B cell (primary cell): ENCODE measurements at regions not wholly inside any gene's neighbourhood (a gene's known extent, or its start where the extent isn't known, plus 50 kb on each side); places are given as distances from the start of the nearest gene placed in this dataset.

Source experiments
- ATAC-seq: fragments of 200-7000 bp; cut with Tn5 transposase; one replicate; pipeline ENCODE4 v1.10.0; 2021; ENCODE audit warnings: low read depth, mild to moderate bottlenecking, moderate number of reproducible peaks, moderate library complexity
- CTCF ChIA-PET: fragments of 350-600 bp; sonication (Branson Sonifier 250); formaldehyde crosslinking; loops from one replicate; lab custom pipeline; 2021; ENCODE audit warnings: antibody characterized with exemption, inconsistent platforms; lab: Charles Lee
- POLR2A ChIA-PET: fragments of 350-600 bp; sonication (Branson Sonifier 250); formaldehyde crosslinking; loops from one replicate; lab custom pipeline; 2021; ENCODE audit warnings: antibody characterized with exemption; lab: Charles Lee
- DNase-seq: peaks from one replicate; pipeline ENCODE4 v3.0.0; 2013
- H2AFZ ChIP-seq: 2 replicates; pipeline ENCODE4 v1.6.1; 2012; ENCODE audit warnings: mild to moderate bottlenecking, low read depth, low read length; ENCODE audit not compliant: insufficient read depth, poor library complexity, severe bottlenecking
- H3K27ac ChIP-seq, 2 donors: 1 replicate in 1 of 2; 2 replicates in 1 of 2; pipeline ENCODE4 v1.5.1; 2012 to 2013; ENCODE audit warnings: low read length in 2 of 2, mild to moderate bottlenecking in 2 of 2, moderate library complexity in 1 of 2
- H3K27me3 ChIP-seq, 4 experiments: fragments of 200-600 bp in 1 of 4; sonication (generic) in 1 of 4; replicated peaks in 1 of 4; 1 replicate in 2 of 4; 2 replicates in 2 of 4; pipeline versions ENCODE4 v1.6.1 to v1.7.0; 2013 to 2016; ENCODE audit warnings: low read length in 3 of 4, mild to moderate bottlenecking in 2 of 4, mixed read lengths in 1 of 4, moderate library complexity in 1 of 4; ENCODE audit not compliant: insufficient read depth in 4 of 4, control insufficient read depth in 3 of 4; ENCODE audit errors: control extremely low read depth in 1 of 4
- H3K36me3 ChIP-seq, 2 experiments: replicated peaks in 1 of 2; 1 replicate in 1 of 2; 2 replicates in 1 of 2; pipeline versions ENCODE4 v1.6.1 to v1.7.1; 2013; ENCODE audit warnings: low read length in 1 of 2; ENCODE audit not compliant: insufficient read depth in 2 of 2, control insufficient read depth in 1 of 2; ENCODE audit errors: control extremely low read depth in 1 of 2, extremely low read depth in 1 of 2
- H3K4me1 ChIP-seq, 2 donors: fragments of 200-600 bp in 1 of 2; sonication (generic) in 1 of 2; 1 replicate in 1 of 2; 2 replicates in 1 of 2; pipeline versions ENCODE4 v1.5.1 to v1.6.1; 2013 to 2017; ENCODE audit warnings: low read length in 2 of 2; ENCODE audit not compliant: control insufficient read depth in 2 of 2, insufficient read depth in 2 of 2
- H3K4me2 ChIP-seq: replicated peaks from 2 replicates; pipeline ENCODE3; 2012; ENCODE audit warnings: mild to moderate bottlenecking, low read depth, low read length; ENCODE audit not compliant: poor library complexity, severe bottlenecking
- H3K4me3 ChIP-seq, 5 experiments: fragments of 200-600 bp in 1 of 5; sonication (generic) in 1 of 5; 1 replicate in 3 of 5; 2 replicates in 2 of 5; pipeline versions ENCODE4 v1.5.1 to v1.7.0; 2011 to 2016; ENCODE audit warnings: low read length in 4 of 5, mild to moderate bottlenecking in 4 of 5, low read depth in 2 of 5, control low read depth in 1 of 5, moderate library complexity in 1 of 5; ENCODE audit not compliant: insufficient read depth in 1 of 5; ENCODE audit errors: control extremely low read depth in 1 of 5, extremely low read depth in 1 of 5
- H3K79me2 ChIP-seq: fragments of 200-600 bp; sonication (generic); one replicate; pipeline ENCODE4 v1.6.0; 2016; ENCODE audit warnings: low read length; ENCODE audit not compliant: control insufficient read depth, insufficient read depth
- H3K9ac ChIP-seq: fragments of 200-600 bp; sonication (generic); 2 replicates; pipeline ENCODE4 v1.6.1; 2017; ENCODE audit warnings: mild to moderate bottlenecking, low read length, moderate library complexity
- H3K9me3 ChIP-seq, 3 donors: one replicate each; pipeline versions ENCODE4 v1.6.1 to v1.7.1; 2013; ENCODE audit warnings: low read length in 2 of 3; ENCODE audit not compliant: control insufficient read depth in 2 of 3, insufficient read depth in 1 of 3; ENCODE audit errors: control extremely low read depth in 1 of 3
- H4K20me1 ChIP-seq: 2 replicates; pipeline ENCODE4 v1.6.0; 2012; ENCODE audit warnings: mild to moderate bottlenecking, low read length; ENCODE audit not compliant: insufficient read depth, control insufficient read depth, poor library complexity, severe bottlenecking
- H3K27ac Mint-ChIP-seq: one replicate; pipeline ENCODE4 v1.8.0; 2021; ENCODE audit warnings: mixed read lengths
- H3K27me3 Mint-ChIP-seq: one replicate; pipeline ENCODE4 v1.8.0; 2021; ENCODE audit warnings: mixed read lengths
- H3K4me1 Mint-ChIP-seq: one replicate; pipeline ENCODE4 v1.8.0; 2021; ENCODE audit warnings: mixed read lengths
- H3K4me3 Mint-ChIP-seq: one replicate; pipeline ENCODE4 v1.8.0; 2021; ENCODE audit warnings: mixed read lengths
- H3K9me3 Mint-ChIP-seq: one replicate; pipeline ENCODE4 v1.8.0; 2022; ENCODE audit warnings: mixed read lengths; ENCODE audit not compliant: insufficient read depth
- EZH2 ChIP-seq: IDR thresholded peaks from 2 replicates; pipeline ENCODE4 v1.6.1; 2012; ENCODE audit warnings: borderline replicate concordance, low read depth, mild to moderate bottlenecking, moderate library complexity, low read length; ENCODE audit not compliant: insufficient read depth, poor library complexity, severe bottlenecking
- WGBS: methylation state at CpG from one replicate; pipeline ENCODE4 v1.1.5; 2013; ENCODE audit warnings: missing lambda C conversion rate; ENCODE audit not compliant: insufficient coverage; 5-methylcytosine and 5-hydroxymethylcytosine counted together
- intact Hi-C: fragments of 100-400 bp; cut with micrococcal nuclease; formaldehyde crosslinking; loops from one replicate; pipeline ENCODE4 v1.10.0; 2022
- TF ChIP-seq, protein P1 (sequence below): fragments of 200-600 bp; IDR thresholded peaks from one replicate; pipeline ENCODE4 v1.8.0; 2022; ENCODE audit warnings: antibody characterized with exemption, mild to moderate bottlenecking

DNA sequence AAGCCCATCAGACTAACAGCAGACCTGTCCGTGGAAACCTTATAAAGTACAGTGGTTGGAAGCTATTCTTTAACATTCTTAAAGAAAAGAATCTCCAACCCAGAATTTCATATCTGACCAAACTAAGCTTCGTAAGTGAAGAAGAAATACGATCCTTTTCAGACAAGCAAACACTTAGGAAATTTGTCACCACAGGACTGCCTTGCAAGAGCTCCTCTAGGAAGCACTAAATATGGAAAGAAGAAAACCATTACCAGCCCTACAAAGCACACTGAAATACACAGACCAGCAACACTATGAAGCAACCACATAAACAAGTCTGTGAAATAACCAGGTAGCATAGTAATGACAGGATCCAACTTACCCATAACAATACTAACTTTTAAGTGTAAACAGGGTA lies 177.7 kb upstream of the PRSS1 start:
- TF ChIP-seq, protein P1, sequence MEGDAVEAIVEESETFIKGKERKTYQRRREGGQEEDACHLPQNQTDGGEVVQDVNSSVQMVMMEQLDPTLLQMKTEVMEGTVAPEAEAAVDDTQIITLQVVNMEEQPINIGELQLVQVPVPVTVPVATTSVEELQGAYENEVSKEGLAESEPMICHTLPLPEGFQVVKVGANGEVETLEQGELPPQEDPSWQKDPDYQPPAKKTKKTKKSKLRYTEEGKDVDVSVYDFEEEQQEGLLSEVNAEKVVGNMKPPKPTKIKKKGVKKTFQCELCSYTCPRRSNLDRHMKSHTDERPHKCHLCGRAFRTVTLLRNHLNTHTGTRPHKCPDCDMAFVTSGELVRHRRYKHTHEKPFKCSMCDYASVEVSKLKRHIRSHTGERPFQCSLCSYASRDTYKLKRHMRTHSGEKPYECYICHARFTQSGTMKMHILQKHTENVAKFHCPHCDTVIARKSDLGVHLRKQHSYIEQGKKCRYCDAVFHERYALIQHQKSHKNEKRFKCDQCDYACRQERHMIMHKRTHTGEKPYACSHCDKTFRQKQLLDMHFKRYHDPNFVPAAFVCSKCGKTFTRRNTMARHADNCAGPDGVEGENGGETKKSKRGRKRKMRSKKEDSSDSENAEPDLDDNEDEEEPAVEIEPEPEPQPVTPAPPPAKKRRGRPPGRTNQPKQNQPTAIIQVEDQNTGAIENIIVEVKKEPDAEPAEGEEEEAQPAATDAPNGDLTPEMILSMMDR: no peak
- no peak for TF ChIP-seq EZH2
- WGBS: no CpG with 5 or more reads among the region's 3 CpGs
- POLR2A ChIA-PET: no interaction called here
- peaks cover 0 to 4% of the 10 kb centered on the region in 2 donors for H3K4me1 ChIP-seq
- intact Hi-C loops: no loop called here
- no peaks in the 10 kb centered on the region for H3K79me2 ChIP-seq
- H3K27ac Mint-ChIP-seq: no peak overlapping the region
- peaks cover 0 to 10% (median 2%) of the 10 kb centered on the region in 4 experiments for H3K27me3 ChIP-seq
- no peaks in the 10 kb centered on the region for H3K4me1 Mint-ChIP-seq
- H3K4me2 ChIP-seq: no peak overlapping the region
- no peak for DNase-seq
- CTCF ChIA-PET: no interaction called here
- no peak overlapping the region for H3K4me3 ChIP-seq
- no peak overlapping the region for H2AFZ ChIP-seq
- H3K4me3 Mint-ChIP-seq: no peak overlapping the region
- ATAC-seq: no peak
- no peak overlapping the region for H3K9ac ChIP-seq
- H3K9me3 ChIP-seq: peaks cover 0 to 4% (median 0%) of the 10 kb centered on the region in 3 donors
- H4K20me1 ChIP-seq: no peaks in the 10 kb centered on the region
- no peak overlapping the region for H3K27ac ChIP-seq
- peaks cover 51% of the 10 kb centered on the region for H3K27me3 Mint-ChIP-seq
- no peaks in the 10 kb centered on the region for H3K9me3 Mint-ChIP-seq
- H3K36me3 ChIP-seq: no peaks in the 10 kb centered on the region

DNA sequence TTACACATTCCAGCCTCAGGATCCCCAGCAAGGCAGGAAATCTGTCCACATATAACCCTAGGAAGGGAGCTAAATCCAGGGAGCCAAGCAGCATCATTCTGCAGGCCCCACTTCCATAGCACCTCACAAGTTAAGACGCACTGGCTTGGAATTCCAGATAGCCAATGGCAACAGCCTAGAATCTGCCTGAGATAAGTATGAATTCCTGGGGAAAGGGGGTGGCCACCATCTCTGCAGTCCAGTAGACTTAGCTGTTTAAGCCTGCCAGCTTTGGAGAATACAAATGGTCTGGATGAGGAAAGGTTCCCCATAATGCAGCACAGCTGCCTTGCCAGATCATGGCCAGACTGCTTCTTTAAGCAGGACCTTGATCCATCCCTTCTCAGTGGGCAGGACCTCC lies 179.4 kb upstream of the PRSS1 start:
- CTCF ChIA-PET: interaction anchor here (1.7 kb wide), 1 partner anchor 18 kb away, joined by 4 read pairs; no protein-coding TSS in a partner anchor
- H3K27me3 ChIP-seq: peaks cover 0 to 10% (median 2%) of the 10 kb centered on the region in 4 experiments
- no peak overlapping the region for H3K4me2 ChIP-seq
- ATAC-seq (no peak), DNase-seq (no peak)
- H2AFZ ChIP-seq: no peak overlapping the region
- no peak overlapping the region for H3K9ac ChIP-seq
- WGBS: no CpG with 5 or more reads among the region's 1 CpG
- intact Hi-C loops: no loop called here
- Mint-ChIP-seq H3K27ac (no peak overlapping the region), H3K9me3 (no peaks in the 10 kb centered on the region), H3K4me1 (no peaks in the 10 kb centered on the region), H3K27me3 (peaks cover 63% of the 10 kb centered on the region), H3K4me3 (no peak overlapping the region)
- H3K4me1 ChIP-seq: peaks cover 0 to 4% of the 10 kb centered on the region in 2 donors
- H3K9me3 ChIP-seq: peaks cover 0 to 4% (median 0%) of the 10 kb centered on the region in 3 donors
- no peak overlapping the region for H3K27ac ChIP-seq
- H3K36me3 ChIP-seq: no peaks in the 10 kb centered on the region
- H4K20me1 ChIP-seq: no peaks in the 10 kb centered on the region
- H3K4me3 ChIP-seq: no peak overlapping the region
- no peaks in the 10 kb centered on the region for H3K79me2 ChIP-seq
- POLR2A ChIA-PET: no interaction called here
- TF ChIP-seq EZH2: no peak
- TF ChIP-seq, protein P1: no peak
